ENCODE measurements at regions not wholly inside any gene's neighbourhood (a gene's known extent, or its start where the extent isn't known, plus 50 kb on each side); places are given as distances from the start of the nearest gene placed in this dataset.

DNA sequence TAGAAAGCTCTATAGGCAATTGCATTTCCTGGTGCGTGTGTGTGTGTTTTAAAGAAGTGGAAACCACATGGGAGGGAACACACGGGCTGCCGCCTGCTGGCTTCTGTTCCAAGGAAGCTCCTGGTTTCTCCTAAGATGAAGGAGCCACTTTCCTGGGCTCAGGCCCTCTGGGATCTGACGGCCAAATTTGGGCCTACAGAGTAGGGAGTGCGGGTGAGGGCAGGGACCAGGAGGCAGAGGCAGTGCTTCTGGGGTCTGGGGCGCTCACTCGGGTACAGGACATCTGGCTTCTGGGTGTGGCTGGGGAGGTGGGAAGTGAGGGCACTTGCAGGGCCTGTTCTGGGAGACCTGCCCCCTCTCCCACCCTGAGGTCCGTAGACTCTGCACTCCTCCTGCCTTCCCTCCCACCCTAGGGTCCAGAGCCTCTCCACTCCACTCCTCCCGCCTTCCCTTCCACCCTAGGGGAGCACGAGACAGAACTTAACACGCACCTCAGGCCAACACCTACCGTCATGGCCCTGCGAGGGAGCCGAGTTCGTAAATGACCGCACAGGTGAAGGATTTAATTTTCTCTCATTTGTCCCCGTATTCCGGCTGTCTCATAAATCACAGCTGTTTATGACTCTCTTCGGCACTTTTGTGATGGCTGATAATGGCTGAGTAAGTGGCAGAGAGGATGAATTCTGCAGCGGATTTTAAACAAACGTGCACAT, 127.7 kb downstream of the KIF26A start:
- TF ChIP-seq, protein P1, sequence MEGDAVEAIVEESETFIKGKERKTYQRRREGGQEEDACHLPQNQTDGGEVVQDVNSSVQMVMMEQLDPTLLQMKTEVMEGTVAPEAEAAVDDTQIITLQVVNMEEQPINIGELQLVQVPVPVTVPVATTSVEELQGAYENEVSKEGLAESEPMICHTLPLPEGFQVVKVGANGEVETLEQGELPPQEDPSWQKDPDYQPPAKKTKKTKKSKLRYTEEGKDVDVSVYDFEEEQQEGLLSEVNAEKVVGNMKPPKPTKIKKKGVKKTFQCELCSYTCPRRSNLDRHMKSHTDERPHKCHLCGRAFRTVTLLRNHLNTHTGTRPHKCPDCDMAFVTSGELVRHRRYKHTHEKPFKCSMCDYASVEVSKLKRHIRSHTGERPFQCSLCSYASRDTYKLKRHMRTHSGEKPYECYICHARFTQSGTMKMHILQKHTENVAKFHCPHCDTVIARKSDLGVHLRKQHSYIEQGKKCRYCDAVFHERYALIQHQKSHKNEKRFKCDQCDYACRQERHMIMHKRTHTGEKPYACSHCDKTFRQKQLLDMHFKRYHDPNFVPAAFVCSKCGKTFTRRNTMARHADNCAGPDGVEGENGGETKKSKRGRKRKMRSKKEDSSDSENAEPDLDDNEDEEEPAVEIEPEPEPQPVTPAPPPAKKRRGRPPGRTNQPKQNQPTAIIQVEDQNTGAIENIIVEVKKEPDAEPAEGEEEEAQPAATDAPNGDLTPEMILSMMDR (optimal IDR thresholded peaks at IDR 0.05 in 1 of 3, IDR thresholded peaks at IDR 0.05 in 1 of 3, conservative IDR thresholded peaks at IDR 0.05 in 1 of 3; ENCODE audit: extremely low read depth in 1 of 3, insufficient read depth in 2 of 3, low read length in 3 of 3) = no peak
- no peak for TF ChIP-seq EZH2 (IDR thresholded peaks at IDR 0.05; ENCODE audit: low read length)
